ENCODE measurements at regions not wholly inside any gene's neighbourhood (a gene's known extent, or its start where the extent isn't known, plus 50 kb on each side); places are given as distances from the start of the nearest gene placed in this dataset.
A peak's percentile ranks its signal among the peaks of the same experiment; 100 is the strongest.

DNA sequence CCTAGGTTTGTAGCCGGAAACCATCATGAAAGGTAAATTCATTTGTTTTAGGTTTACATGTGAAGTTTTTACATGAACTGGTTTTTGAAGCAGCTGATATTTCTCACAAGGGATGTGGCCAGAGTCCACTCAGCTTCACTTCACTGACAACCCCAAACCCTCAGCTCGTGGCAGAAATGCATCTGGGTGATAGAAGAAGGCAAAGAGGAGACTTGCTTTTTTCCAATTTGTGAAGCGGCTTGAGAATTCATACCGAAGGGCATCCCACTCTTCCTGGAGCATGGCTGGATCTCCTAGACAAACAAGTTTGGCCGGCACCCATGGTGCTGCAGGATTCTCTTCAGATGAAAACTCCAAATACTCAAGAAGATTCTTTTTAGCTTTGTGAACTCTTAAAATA lies 392.8 kb upstream of the CNR1 start:
- DNase-seq = no peak

DNA sequence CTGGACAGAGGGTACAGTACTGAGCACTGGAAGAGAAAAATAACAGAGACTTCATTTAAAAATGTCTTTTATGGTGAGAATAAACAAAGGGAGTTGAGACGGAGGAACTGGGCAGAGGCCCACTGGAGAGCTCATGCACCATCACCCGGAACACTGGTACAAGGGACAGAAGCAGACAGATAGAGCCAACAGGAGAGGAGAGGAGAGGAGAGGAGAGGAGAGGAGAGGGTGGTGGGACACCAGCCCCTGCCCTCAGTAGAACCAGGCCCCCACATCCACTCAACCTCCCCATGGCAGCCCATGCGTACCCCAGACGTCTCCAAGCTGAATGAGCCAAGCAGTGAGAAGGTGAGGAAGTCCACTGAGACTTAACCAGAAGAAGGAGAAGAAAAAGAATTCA lies 390.5 kb upstream of the CNR1 start:
- DNase-seq = no peak

DNA sequence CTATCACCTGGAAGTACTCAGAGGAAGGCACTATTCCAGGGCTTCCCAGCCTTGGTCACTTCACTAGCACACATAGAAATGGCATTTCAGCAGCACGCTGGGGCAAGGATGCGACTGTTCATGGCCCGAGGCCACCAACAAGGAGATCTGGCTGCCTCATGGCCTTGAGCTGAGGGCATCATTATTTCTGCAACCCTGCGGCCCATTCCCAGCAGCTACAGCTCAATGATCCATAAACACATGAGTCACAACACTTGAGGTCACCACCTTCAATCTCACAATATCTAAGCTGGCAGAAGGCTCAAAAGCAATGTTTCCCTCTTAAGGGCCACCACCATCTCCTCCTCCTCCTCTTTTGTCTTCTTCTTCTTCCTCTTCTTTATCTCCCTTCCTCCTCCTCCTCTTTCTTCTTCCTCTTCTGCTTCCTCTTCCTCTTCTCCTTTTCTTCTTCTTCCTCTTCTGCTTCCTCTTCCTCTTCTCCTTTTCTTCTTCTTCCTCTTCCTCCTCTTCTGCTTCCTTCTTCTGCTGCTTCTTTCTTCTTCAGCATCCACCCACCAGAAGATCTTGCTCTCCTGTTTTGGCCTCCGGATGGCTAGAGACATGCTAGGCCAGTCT lies 382.9 kb upstream of the CNR1 start:
- no peak for DNase-seq

DNA sequence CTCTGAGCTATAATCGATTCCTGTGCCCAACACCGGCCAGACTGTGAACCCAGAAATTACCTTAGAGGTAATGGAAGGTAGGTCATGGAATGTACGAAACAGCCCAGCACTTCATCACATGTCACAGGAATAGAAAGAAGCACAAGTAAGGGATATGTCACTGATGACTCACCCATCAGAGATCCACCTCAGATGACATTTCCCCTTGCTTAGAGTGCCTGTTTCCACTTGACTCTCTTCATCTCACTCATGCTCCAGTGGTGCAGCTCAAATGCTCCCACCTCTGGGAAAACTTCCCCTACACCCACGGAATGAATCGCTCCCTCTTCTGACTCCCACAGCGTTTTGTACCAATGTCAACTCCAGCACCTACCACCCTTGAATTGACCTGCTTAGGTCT lies 381.6 kb upstream of the CNR1 start:
- DNase-seq = no peak

DNA sequence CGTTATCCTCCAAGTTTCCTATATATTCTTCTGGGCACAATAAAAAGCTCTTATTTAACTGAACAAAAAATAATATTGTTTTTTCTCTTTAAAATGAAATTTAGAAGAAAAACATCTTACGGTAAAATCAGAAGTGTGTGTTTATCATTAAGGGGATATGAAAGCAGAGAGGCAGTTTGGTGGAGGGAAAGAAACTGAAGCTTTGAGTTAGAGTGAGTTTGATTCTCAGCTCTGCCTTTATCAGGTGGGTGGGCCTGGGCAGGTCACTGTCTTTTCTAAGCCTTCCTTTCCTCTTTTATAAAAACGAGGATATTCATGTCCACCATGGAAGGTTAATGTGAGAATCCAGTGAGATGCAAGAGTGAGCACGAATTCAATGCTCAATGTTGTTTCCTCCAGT lies 379.8 kb upstream of the CNR1 start:
- DNase-seq = no peak

DNA sequence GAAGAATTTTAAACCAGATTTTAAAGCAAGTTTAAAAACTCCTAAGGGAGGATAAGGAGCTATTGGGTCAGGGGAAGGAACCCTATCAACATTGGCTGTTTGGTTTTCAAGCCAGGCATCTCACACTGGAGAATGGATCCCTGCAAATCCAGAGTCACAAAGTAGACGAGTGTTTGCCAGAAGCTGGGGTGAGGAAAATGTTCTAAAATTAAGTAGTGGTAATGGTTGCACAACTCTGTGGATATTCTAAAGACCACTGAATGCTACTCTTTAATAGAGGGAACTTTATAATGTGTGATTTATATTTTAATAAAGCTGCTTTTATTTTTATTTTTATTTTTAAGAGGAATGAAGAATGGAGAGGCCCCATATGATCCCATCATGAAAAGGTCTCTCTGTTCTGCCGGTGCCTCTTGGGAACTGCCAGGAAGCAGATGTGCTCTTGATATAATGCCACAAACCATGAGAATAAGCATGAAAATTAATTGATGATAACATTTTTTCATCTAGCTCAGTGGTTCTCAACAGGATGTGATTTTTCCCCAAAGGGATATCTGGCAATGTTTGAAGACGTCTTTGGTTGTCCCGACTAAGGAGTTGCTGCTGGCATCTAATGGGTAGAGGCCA lies 379.0 kb upstream of the CNR1 start:
- DNase-seq = no peak

DNA sequence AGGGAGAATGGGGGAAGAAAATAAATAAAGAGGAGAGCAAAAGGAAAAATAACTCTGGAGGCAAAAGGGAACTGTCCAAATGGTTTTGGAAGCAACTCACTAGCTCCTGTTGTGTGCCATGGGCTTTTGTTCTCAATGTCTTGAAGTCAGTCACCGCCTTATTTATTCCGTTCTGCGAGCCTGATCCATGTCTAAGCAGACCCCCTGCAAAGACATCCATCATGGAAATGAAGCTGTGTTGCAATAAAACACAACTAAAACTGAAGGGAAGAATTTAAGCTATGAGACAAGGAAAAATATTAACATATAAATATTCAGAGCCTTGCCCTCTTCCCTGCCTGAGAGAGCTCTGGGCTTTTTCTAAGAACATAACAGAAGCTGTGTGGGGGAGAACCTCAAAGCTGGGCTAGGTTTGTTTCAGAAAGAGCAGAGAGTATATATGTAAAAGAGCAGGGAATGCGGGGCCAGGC lies 373.2 kb upstream of the CNR1 start:
- DNase-seq = no peak

DNA sequence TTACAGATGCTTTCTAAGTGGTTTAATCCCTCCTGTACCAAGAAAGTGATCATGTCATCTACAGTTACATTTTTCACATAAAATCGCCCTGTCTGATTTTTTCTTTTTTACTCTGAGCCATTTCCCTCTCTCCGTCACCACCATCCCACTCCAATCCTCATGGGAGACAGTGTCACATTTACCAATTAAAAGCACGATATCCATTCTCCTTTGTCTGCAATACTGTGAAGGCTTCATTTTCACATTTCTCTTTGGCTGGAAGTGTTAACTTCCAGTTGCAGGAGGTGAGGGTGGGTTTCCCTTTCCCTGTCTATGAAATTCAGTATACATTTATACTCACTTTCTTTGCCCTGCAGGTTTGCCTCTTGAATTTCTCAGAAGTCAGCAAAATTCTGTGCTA lies 372.7 kb upstream of the CNR1 start:
- DNase-seq = no peak

DNA sequence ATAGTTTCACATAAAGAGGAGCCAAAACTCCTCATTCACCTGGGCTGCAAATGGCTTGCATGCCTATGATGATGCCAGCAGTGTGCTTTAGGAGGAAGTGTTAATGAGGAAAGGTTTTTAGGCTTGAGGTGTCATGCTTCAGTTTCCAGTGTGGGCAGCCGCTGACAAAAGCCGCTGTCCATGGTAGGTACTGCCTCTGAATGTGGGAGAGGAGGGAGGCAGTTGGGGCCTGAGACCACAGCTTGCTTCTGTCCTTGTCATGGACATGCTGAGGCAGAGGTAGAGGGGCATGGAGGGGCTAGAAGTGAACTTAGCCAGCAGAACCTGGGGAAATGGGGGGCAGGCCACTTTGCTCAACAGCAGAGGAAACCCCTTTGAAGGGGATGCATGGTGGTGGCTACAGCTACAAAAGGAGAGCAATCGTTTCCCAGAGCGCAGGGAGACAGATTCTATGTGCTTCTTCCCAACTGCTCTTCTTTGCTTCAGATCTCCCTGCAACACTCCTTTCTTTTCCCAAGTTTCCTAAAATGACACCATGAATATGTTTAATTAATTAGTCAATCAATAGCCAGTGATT lies 372.1 kb upstream of the CNR1 start:
- no peak for DNase-seq

DNA sequence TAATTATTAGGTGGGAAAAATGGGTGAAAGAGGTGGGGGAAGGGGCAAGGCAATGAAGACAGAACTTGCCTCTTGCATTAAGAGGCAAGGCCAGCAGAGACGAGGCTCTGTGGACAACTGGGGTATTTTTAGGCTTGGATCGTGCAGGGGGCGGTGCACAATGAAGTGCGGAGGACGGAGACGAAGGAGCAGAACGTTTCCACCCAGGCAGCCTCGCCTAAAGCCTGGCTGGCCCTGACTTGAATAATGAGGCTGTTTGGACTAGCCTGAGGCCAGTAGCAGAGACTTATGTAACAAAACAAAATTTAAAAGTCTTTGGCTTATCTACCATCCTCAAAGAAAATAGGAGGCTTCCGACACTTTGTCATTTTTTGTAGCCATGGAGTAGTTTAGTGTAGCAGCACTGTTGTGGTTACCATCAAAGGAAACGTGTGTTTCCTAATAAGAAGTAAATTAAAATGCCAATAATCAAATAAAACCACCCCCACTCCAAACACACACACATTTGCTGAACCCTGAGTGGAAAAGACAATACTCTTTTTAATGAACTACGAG lies 370.0 kb upstream of the CNR1 start:
- DNase-seq = no peak

DNA sequence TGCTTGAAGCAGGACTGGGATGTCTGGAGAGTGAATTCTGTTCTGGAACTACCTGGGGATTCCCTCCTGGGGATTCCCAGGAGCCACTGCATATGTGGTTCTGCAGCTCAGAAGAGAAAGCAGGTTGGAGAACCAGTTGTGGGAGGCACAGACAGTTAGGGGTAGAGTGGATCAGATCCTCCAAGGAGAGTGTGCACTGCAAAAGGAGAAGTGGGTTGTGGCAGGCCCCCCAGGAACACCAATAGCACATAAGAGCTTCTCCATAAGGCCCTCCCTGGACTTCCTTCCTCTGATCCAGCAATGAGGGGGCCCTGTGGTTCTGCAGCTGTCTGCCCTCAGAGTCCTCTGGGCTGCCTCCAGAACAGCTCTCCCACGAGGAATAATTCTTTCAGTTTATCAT lies 369.2 kb upstream of the CNR1 start:
- DNase-seq = peak in 1 of 2 donors; percentile 65

DNA sequence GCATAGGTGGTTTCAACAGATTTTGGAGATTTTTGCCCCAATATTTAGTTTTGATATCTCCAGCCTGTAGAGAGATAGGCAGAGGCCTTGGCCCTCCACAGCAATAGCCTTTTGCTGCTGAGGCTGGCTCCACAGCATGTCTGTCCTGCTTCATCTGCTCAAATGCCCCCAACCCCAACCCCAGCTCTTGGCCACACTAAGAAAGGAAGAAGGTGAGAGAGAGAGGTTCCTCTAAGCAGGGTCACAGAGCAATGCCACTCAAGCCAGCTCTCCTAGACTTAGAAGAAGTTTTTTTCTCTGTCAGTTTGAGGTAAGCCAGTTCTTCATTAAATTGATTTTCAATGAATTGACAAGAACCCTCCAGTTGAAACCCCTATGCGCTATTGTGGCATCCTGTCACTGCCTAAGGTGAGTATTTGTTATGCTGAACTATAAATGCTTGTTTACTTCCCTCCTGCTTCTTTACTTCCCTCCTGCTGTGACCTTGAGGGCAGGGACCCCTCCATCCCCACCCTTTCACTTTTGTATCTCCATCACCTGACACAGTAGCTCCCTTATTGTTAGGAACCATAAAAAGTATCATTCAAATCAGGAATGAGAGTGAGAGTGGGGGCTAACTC lies 366.2 kb upstream of the CNR1 start:
- DNase-seq = no peak

DNA sequence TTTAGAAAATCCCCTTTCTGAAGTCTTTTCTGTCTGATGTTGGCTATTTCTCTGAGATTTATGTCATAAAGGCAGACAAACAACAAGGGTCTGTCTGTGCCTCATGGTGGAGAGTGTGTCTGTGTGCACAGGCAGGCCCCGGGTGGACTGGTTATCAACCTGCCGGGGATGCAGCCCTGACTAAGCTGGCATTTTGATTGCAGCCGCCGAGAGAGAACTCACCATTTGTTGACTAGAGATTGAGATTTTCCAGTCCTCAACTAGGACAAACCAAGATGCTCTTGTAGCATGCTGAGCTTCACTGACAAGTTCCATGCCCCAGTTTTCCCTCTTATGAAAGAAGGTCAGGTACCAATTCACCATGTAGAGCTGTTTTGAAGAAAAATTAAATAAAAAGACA lies 363.6 kb upstream of the CNR1 start:
- no peak for DNase-seq

DNA sequence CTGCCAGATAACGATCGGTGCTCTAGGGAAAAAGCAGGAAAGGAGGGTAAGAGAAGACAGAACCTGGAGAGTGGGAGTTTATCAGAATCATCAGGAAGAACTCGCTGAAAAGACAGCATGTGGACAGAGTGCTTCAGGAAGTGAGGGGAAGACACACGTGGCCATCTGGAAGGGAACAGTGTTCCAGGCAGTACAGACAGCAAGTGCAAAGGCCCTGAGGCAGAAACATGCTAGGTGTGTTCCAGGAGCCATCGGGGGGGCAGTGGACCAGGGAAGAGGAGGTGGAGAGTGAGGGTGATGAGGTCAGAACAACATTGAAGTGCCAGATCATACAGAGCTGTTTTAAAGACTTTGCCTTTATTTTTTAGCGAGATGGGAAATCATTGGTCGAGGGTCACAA lies 354.3 kb upstream of the CNR1 start:
- DNase-seq = no peak

DNA sequence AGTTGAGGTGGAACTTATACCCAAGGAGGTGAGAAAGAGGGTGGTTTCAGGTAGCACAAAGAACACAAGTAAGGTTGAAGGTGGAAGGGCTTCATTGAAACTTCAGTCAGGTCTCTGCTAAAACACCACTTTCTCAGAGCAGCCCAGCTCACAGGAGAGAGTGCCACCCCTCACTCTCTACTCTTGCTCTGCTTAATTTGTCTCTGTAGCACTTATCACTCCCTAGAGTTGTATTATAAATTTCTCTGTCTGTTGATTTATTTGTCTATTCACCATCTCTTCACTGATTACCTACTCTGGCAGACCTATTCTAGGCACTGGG lies 353.8 kb upstream of the CNR1 start:
- no peak for DNase-seq

DNA sequence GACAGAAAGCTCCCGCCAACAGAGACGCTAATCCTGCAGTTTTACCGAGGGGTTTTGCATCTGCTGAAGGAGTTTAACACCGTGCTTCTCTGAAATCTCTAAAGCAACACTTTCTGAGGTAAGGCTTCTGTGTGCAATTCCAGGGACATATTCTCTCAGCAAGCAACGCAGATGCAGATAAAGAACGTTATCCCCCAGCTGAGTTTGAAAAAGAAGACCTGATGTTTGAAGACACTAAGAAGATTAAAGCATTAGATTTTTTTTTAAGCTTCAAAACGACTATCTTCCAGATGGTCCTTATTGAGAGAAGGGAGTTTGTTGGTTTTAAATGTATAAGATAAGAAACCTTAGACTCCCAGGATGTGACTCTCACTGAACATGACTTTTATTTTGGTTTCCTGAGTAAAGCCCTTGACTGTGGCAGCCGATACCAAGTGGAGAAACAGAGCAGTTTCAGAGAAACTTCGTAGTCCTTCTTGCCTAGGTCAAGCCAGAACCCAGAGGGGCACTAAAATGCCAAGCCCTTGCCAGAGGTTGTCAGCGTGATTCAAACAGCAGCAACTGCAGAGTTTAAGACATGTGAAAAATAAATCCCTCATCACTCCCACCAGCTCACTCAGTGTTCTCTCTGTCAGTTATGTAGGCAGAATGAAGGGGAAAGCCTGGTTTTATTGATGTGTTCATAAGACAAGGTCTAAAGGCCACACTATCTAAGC lies 353.3 kb upstream of the CNR1 start:
- no peak for DNase-seq

DNA sequence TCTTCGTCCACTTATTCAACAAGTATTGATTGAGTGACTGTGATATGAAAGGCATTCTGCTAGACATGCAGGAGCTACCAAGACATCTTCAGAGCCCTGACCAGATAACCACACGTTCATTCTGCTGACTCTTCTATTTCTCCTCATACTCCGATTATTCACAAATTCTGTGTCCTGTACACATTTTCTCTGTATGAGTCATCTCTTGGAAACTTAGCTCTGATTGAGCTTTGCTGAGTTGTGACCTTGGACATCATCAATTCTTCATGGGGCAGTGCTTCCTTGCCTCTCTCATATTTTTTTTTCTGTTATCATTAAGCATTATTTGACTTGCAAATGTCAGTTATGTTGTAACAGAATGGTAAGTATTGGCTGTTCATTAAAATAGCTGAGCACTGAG lies 351.6 kb upstream of the CNR1 start:
- DNase-seq = no peak

DNA sequence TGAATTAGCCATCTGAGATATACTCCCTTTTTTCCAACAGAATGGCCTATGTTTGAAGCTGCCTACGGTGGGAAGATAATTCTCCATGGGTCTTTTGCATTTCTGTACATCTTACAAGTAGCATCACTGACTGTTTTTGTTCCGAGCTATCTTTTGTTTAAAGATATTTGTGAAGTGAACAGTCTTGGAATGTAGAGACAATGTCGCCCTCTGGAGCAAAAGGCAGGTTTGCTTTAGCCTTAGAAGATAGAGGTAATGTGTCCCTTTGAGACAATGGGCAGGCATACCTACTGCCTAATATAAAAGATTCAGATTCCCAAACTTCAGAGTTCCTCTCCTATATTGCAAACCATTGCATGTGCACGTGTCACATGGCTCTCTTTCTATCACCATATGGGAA lies 347.8 kb upstream of the CNR1 start:
- no peak for DNase-seq

DNA sequence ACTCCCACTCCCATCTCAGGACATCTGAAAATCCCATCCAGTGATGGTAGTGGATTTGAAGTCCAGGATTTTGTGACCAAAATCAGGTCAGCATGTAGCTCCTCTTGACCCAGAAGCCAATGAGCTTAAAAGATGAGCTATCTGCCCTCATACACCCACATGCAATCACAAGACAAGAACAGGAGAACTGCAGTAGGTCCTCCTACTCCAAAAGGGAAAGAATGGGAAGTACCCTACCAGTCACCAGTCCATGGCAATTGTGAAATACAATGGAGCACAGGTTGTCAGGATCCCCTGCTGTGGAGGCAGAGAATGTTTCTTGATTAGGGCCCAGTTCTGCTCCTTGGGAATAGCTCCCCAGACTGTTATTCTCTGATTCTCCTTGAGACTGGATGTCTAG lies 347.3 kb upstream of the CNR1 start:
- DNase-seq = no peak

DNA sequence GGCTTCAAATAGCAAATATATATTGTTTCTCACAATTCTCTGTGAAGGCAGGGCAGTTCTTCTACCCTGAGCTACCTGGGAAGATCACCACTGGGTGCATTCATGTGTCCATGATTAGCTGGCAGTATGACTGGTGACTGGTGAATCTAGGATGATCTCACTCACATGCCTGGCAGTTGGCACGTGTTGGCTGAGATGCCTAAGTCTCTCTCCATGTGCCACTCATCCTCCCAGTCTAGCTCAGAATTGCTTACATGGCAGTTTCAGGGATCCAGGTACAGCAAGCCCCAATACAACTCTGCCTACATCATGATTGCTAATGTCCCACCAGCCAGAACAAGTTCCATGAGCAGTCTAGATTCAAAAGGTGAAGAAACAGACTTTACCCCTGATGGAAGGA lies 346.8 kb upstream of the CNR1 start:
- no peak for DNase-seq

DNA sequence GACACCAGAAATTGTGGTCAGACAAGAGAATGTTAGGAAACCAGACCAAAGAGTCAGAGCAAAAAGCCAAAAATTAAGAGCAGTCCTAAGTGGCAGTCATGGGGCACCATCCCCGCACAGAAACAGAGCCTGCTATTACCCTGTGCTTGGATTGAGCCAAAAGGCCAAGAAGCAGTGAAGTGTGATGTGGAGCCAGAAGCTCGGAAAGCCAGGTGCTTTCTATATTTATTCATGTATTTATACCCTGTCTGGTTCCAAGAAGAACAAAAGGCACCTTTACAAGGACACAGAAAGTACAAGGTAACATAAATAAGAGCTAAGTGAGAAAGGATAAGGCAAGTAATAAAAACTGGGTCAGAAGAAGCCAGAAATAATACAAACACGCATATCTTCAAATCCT lies 336.2 kb upstream of the CNR1 start:
- no peak for DNase-seq

DNA sequence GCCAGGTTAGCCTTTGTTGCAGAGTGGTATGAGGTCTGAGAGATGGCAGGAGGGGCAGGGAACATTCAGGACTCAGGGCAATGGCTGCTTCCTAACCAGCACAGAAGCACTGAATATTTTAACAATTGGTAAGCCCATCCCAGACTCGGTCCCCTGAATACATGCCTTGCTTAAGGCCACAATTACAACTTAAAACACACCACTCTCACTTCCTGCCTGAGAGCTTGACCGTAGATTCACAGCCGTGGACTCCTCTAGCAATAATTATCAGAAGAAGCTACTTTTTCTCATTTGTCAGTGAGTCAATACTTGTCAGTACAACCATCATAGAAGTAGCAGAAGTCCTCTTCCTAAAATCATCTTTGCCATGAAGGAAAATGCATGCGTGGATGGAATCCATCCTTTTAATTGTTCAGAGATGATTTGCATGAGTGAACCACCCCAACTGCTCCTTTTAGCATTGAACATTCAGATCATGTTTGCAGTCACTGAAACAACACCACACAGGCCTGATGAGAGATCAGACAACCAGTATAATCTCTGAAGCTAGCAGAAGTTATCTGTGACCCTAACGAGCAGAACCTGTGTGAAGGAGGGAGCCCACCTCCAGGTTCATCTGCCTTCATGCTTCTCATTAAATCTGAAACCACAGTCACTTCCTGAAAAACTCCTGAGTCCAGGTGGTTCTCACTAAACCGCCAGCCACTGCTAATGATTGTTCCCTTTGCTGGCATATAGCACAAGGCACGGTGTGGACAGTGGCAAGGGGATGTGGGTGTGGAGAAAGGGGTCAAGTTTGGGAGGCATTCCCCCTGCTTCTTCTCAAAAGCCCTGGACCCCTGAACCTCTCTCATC lies 333.9 kb upstream of the CNR1 start:
- DNase-seq = no peak

DNA sequence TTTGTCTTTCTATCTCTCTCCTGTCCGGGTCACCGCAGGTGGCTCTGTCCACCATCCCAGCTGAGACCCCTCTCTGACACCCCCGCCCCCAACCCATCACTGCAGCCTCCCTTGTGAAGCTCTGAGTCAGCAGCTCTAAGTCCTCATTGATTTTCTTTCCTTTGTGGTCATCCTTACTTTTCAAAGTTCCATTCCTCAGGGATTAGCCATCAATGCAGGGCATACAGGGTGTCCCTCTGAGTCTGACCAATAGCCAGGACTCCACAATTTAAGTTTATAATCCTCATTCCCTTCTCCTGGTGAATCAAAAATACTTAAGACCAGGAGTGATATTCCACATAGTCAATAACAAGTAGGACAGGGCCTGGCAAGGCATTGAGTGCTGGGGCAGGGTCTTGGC lies 333.3 kb upstream of the CNR1 start:
- no peak for DNase-seq
